ENCODE measurements at regions not wholly inside any gene's neighbourhood (a gene's known extent, or its start where the extent isn't known, plus 50 kb on each side); places are given as distances from the start of the nearest gene placed in this dataset.

DNA sequence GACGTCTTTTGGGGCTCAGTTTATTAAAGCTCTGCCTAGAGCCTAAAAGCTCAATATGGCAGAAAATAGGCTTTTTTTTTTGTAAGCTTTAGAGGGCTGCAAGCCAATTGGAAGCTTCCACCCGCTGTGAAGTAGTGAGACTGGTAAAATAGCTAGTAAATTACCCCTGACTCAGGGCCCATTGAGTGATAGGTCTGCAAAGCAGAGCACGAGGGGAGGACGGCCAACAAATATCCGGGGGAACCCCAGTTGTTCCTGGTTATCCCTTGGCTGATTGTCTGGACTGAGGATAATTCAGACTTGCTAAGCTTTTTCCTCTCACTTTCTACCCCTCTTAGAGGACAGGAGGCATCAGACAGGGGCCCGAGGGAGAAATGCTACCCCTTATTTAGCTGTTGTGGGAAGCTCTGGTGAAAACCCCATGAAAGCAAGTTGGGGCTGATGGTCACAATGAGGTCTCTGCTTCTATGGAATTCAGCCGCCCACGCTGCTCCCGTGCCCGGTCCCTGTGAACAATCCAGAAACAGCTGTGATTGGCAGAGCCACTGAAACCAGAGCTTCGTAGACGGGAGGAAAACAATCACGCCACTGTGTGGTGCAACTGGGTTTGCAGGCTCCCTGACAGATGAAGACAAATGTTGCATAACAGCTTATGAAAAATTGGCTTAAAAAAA lies 141.9 kb upstream of the LGALSL start:
- peaks cover 39% of the 10 kb centered on the region for H3K4me1 Mint-ChIP-seq
- H3K9me3 Mint-ChIP-seq: no peaks in the 10 kb centered on the region
- no peak overlapping the region for H3K4me3 Mint-ChIP-seq
- peak in 1 of 2 experiments; percentile 62 for DNase-seq (ENCODE audit: low spot score in 2 of 2, unreplicated experiment in 2 of 2)
- TF ChIP-seq, protein P1, sequence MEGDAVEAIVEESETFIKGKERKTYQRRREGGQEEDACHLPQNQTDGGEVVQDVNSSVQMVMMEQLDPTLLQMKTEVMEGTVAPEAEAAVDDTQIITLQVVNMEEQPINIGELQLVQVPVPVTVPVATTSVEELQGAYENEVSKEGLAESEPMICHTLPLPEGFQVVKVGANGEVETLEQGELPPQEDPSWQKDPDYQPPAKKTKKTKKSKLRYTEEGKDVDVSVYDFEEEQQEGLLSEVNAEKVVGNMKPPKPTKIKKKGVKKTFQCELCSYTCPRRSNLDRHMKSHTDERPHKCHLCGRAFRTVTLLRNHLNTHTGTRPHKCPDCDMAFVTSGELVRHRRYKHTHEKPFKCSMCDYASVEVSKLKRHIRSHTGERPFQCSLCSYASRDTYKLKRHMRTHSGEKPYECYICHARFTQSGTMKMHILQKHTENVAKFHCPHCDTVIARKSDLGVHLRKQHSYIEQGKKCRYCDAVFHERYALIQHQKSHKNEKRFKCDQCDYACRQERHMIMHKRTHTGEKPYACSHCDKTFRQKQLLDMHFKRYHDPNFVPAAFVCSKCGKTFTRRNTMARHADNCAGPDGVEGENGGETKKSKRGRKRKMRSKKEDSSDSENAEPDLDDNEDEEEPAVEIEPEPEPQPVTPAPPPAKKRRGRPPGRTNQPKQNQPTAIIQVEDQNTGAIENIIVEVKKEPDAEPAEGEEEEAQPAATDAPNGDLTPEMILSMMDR (IDR thresholded peaks at IDR 0.05; ENCODE audit: unreplicated experiment): no peak
- no peaks in the 10 kb centered on the region for H3K27me3 Mint-ChIP-seq (ENCODE audit: low read depth)
- peak overlapping the region; percentile 94 for H3K27ac Mint-ChIP-seq
- H3K36me3 Mint-ChIP-seq: no peaks in the 10 kb centered on the region

- Mint-ChIP-seq H3K27ac (peak overlapping the region; percentile 94), H3K4me1 (peaks cover 42% of the 10 kb centered on the region), H3K4me3 (no peak overlapping the region), H3K27me3 (ENCODE audit: low read depth) (no peaks in the 10 kb centered on the region), H3K9me3 (no peaks in the 10 kb centered on the region), H3K36me3 (no peaks in the 10 kb centered on the region)
- TF ChIP-seq, protein P1 (IDR thresholded peaks at IDR 0.05; ENCODE audit: unreplicated experiment): no peak
- no peak for DNase-seq (ENCODE audit: low spot score in 2 of 2, unreplicated experiment in 2 of 2)
Observed at GRCh38 chr2:64312622-64313397, 141.2 kb upstream of the LGALSL start.

GRCh38 chr2:64313398-64313723 lies 140.6 kb upstream of the LGALSL start:
- Mint-ChIP-seq H3K4me1 (peaks cover 42% of the 10 kb centered on the region), H3K36me3 (no peaks in the 10 kb centered on the region)

GRCh38 chr2:64315291-64315960 lies 138.5 kb upstream of the LGALSL start:
- no peak overlapping the region for H3K4me3 Mint-ChIP-seq
- no peaks in the 10 kb centered on the region for H3K27me3 Mint-ChIP-seq (ENCODE audit: low read depth)
- TF ChIP-seq, protein P1 (IDR thresholded peaks at IDR 0.05; ENCODE audit: unreplicated experiment): no peak
- peaks cover 39% of the 10 kb centered on the region for H3K4me1 Mint-ChIP-seq
- H3K27ac Mint-ChIP-seq: no peak overlapping the region
- DNase-seq (ENCODE audit: low spot score in 2 of 2, unreplicated experiment in 2 of 2): no peak
- H3K36me3 Mint-ChIP-seq: no peaks in the 10 kb centered on the region
- H3K9me3 Mint-ChIP-seq: no peaks in the 10 kb centered on the region

More at GRCh38 chr2:64313398-64313723, 140.6 kb upstream of the LGALSL start:
- H3K9me3 Mint-ChIP-seq: no peaks in the 10 kb centered on the region
- H3K4me3 Mint-ChIP-seq: no peak overlapping the region
- no peaks in the 10 kb centered on the region for H3K27me3 Mint-ChIP-seq (ENCODE audit: low read depth)
- no peak for DNase-seq (ENCODE audit: low spot score in 2 of 2, unreplicated experiment in 2 of 2)
- TF ChIP-seq, protein P1 (IDR thresholded peaks at IDR 0.05; ENCODE audit: unreplicated experiment): no peak
- H3K27ac Mint-ChIP-seq: peak overlapping the region; percentile 77

- no peak overlapping the region for H3K4me3 Mint-ChIP-seq
- no peak overlapping the region for H3K27ac Mint-ChIP-seq
- no peak for DNase-seq (ENCODE audit: low spot score in 2 of 2, unreplicated experiment in 2 of 2)
- peaks cover 28% of the 10 kb centered on the region for H3K4me1 Mint-ChIP-seq
- no peaks in the 10 kb centered on the region for H3K27me3 Mint-ChIP-seq (ENCODE audit: low read depth)
- peaks cover 6% of the 10 kb centered on the region for H3K9me3 Mint-ChIP-seq
- TF ChIP-seq, protein P1 (IDR thresholded peaks at IDR 0.05; ENCODE audit: unreplicated experiment): no peak
- H3K36me3 Mint-ChIP-seq: no peaks in the 10 kb centered on the region
Observed at GRCh38 chr2:64317707-64318475, 136.1 kb upstream of the LGALSL start.
